ENCODE measurements at regions not wholly inside any gene's neighbourhood (a gene's known extent, or its start where the extent isn't known, plus 50 kb on each side); places are given as distances from the start of the nearest gene placed in this dataset.

- TF ChIP-seq, protein P1, sequence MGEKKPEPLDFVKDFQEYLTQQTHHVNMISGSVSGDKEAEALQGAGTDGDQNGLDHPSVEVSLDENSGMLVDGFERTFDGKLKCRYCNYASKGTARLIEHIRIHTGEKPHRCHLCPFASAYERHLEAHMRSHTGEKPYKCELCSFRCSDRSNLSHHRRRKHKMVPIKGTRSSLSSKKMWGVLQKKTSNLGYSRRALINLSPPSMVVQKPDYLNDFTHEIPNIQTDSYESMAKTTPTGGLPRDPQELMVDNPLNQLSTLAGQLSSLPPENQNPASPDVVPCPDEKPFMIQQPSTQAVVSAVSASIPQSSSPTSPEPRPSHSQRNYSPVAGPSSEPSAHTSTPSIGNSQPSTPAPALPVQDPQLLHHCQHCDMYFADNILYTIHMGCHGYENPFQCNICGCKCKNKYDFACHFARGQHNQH (CRISPR knock-in tag; IDR thresholded peaks at IDR 0.05), result no peak
- TF ChIP-seq FOSL2 (CRISPR knock-in tag; IDR thresholded peaks at IDR 0.05) (0 out of 2 replicates have a peak, but pooled peaks have one; percentile 14), ZNF180 (CRISPR knock-in tag; IDR thresholded peaks at IDR 0.05; ENCODE audit: borderline replicate concordance, low read depth) (no peak), ZNF7 (CRISPR knock-in tag; IDR thresholded peaks at IDR 0.05) (no peak), KDM6A (CRISPR knock-in tag; IDR thresholded peaks at IDR 0.05; ENCODE audit: low read depth) (no peak), CC2D1A (CRISPR knock-in tag; IDR thresholded peaks at IDR 0.05) (no peak), SUZ12 (IDR thresholded peaks at IDR 0.05; ENCODE audit: low read depth, low read length) (no peak), HNF1B (CRISPR knock-in tag; IDR thresholded peaks at IDR 0.05) (peak; percentile 94), MIER3 (CRISPR knock-in tag; IDR thresholded peaks at IDR 0.05; ENCODE audit: borderline replicate concordance) (no peak), ETV5 (CRISPR knock-in tag; IDR thresholded peaks at IDR 0.05; ENCODE audit: borderline replicate concordance) (no peak), ZNF343 (CRISPR knock-in tag; IDR thresholded peaks at IDR 0.05) (0 out of 2 replicates have a peak, but pooled peaks have one; percentile 55), ZMAT5 (CRISPR knock-in tag; IDR thresholded peaks at IDR 0.05; ENCODE audit: borderline replicate concordance, low read depth) (no peak), PBX2 (CRISPR knock-in tag; IDR thresholded peaks at IDR 0.05) (no peak), SOX5 (CRISPR knock-in tag; IDR thresholded peaks at IDR 0.05; ENCODE audit: borderline replicate concordance) (no peak), ZNF710 (CRISPR knock-in tag; IDR thresholded peaks at IDR 0.05; ENCODE audit: borderline replicate concordance) (peak; percentile 59; the same call in 1 of the 2 replicates), ZFP36L1 (CRISPR knock-in tag; IDR thresholded peaks at IDR 0.05) (no peak), MED8 (CRISPR knock-in tag; IDR thresholded peaks at IDR 0.05; ENCODE audit: insufficient replicate concordance) (peak; percentile 53)
- TF ChIP-seq, protein P2, sequence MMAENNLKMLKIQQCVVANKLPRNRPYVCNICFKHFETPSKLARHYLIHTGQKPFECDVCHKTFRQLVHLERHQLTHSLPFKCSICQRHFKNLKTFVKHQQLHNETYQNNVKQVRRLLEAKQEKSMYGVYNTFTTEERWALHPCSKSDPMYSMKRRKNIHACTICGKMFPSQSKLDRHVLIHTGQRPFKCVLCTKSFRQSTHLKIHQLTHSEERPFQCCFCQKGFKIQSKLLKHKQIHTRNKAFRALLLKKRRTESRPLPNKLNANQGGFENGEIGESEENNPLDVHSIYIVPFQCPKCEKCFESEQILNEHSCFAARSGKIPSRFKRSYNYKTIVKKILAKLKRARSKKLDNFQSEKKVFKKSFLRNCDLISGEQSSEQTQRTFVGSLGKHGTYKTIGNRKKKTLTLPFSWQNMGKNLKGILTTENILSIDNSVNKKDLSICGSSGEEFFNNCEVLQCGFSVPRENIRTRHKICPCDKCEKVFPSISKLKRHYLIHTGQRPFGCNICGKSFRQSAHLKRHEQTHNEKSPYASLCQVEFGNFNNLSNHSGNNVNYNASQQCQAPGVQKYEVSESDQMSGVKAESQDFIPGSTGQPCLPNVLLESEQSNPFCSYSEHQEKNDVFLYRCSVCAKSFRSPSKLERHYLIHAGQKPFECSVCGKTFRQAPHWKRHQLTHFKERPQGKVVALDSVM (CRISPR knock-in tag; IDR thresholded peaks at IDR 0.05), result no peak
- TF ChIP-seq, protein P3, sequence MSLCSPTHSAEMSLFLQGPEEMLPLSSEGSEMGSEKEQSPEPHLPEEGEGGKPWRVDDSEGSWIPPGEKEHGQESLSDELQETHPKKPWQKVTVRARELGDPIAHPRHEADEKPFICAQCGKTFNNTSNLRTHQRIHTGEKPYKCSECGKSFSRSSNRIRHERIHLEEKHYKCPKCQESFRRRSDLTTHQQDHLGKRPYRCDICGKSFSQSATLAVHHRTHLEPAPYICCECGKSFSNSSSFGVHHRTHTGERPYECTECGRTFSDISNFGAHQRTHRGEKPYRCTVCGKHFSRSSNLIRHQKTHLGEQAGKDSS (CRISPR knock-in tag; IDR thresholded peaks at IDR 0.05; ENCODE audit: borderline replicate concordance, low read depth), result no peak
Observed at GRCh38 chr2:20916604-20917286, 93.8 kb upstream of the LDAH start (continued).

All from HepG2 (cell line).